ENCODE measurements at regions not wholly inside any gene's neighbourhood (a gene's known extent, or its start where the extent isn't known, plus 50 kb on each side); places are given as distances from the start of the nearest gene placed in this dataset.

DNA sequence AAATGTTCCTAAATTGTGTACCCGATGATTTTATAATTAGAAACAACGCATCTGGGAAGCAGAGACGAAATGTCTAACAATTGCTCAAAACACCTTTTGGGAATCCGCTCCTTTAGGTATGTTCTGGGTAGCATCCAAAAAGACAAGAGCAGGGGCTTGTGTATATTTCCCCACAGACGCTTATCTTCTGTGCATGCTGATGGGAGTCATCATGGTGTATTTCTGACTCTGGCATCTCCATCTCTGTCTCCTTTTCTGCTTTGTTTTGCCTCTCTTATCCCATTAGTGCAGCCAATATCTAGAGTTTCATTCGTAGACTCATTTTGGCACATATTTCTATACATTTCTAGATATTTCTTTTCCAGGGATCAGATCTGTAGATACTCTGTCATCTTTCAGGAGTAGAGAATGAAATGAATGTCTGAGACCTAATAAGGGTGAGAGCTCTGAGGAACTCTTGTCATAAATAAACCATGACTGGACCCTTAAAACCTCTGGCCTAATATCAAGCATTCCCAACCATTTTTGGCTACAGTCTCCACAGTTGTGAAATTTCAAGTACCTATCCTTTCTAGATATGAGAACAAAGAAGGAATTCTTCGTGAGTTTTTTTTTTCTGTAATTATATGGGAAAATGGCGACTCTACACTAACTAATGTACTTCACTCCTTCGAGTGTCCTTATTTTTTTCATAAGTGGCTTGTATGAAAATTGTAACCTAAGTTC lies 508.2 kb downstream of the ACTL7B start:
- H3K36me3 ChIP-seq (ENCODE audit: control insufficient read depth in 5 of 5, insufficient read depth in 5 of 5, low read length in 5 of 5): no peaks in the 10 kb centered on the region
- H3K9me3 ChIP-seq (ENCODE audit: control insufficient read depth in 5 of 5, low read length in 5 of 5): no peaks in the 10 kb centered on the region
- H3K9ac ChIP-seq (ENCODE audit: low read length in 5 of 5): no peak overlapping the region
- no peaks in the 10 kb centered on the region for H3K4me1 ChIP-seq (ENCODE audit: control insufficient read depth in 5 of 5, insufficient read depth in 5 of 5, low read length in 5 of 5)
- H3K27ac ChIP-seq (ENCODE audit: low read depth, low read length): no peak overlapping the region
- no peaks in the 10 kb centered on the region for H3K27me3 ChIP-seq (ENCODE audit: control insufficient read depth in 5 of 5, insufficient read depth in 4 of 5, low read length in 5 of 5)
- no peak overlapping the region for H3K4me3 ChIP-seq (ENCODE audit: low read depth in 1 of 5, low read length in 5 of 5)

DNA sequence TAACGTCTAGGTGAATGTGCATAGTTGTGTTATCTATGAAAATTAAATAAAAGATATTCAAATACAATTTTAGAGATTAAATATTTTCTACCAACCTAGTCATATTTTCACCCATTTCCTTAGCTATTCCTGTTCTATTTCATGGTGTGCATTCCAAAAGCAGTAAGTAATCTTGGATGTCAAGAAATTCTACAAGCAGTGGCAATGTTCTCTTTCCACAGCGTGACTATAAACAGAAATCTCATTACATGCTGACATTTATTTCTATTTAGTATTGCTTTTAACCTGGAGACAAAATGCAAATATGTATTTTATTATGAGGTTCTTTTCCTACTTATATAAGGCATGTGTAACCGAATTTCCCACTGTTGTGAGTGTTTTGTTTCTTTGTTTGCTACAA lies 510.0 kb downstream of the ACTL7B start:
- Histone ChIP-seq H3K27me3 (ENCODE audit: control insufficient read depth in 5 of 5, insufficient read depth in 4 of 5, low read length in 5 of 5) (no peaks in the 10 kb centered on the region), H3K9ac (ENCODE audit: low read length in 5 of 5) (no peak overlapping the region), H3K27ac (ENCODE audit: low read depth, low read length) (no peak overlapping the region), H3K9me3 (ENCODE audit: control insufficient read depth in 5 of 5, low read length in 5 of 5) (no peaks in the 10 kb centered on the region), H3K4me3 (ENCODE audit: low read depth in 1 of 5, low read length in 5 of 5) (no peak overlapping the region), H3K4me1 (ENCODE audit: control insufficient read depth in 5 of 5, insufficient read depth in 5 of 5, low read length in 5 of 5) (no peaks in the 10 kb centered on the region), H3K36me3 (ENCODE audit: control insufficient read depth in 5 of 5, insufficient read depth in 5 of 5, low read length in 5 of 5) (no peaks in the 10 kb centered on the region)

DNA sequence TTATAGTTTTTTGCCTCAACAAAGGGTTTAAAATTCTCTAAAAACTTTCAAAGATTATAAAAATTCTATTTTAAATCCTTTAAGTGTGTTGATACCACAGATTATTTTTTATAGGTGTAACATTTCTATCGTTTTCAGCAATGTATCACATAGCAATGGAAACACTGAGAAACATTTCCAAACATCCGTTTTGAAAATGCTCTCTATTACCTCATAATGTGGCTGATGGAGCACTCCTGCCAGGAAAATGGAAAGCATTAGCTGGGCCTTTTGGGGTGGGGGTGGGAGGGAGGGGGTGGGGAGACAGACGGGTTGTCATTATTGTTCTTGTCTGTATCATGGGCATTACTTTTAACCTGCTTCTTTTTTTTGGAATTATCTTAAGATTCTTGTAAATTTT lies 516.5 kb downstream of the ACTL7B start:
- Histone ChIP-seq H3K4me3 (ENCODE audit: low read depth in 1 of 5, low read length in 5 of 5) (no peak overlapping the region), H3K36me3 (ENCODE audit: control insufficient read depth in 5 of 5, insufficient read depth in 5 of 5, low read length in 5 of 5) (no peaks in the 10 kb centered on the region), H3K27me3 (ENCODE audit: control insufficient read depth in 5 of 5, insufficient read depth in 4 of 5, low read length in 5 of 5) (no peaks in the 10 kb centered on the region), H3K4me1 (ENCODE audit: control insufficient read depth in 5 of 5, insufficient read depth in 5 of 5, low read length in 5 of 5) (no peaks in the 10 kb centered on the region), H3K27ac (ENCODE audit: low read depth, low read length) (no peak overlapping the region), H3K9ac (ENCODE audit: low read length in 5 of 5) (no peak overlapping the region), H3K9me3 (ENCODE audit: control insufficient read depth in 5 of 5, low read length in 5 of 5) (no peaks in the 10 kb centered on the region)

DNA sequence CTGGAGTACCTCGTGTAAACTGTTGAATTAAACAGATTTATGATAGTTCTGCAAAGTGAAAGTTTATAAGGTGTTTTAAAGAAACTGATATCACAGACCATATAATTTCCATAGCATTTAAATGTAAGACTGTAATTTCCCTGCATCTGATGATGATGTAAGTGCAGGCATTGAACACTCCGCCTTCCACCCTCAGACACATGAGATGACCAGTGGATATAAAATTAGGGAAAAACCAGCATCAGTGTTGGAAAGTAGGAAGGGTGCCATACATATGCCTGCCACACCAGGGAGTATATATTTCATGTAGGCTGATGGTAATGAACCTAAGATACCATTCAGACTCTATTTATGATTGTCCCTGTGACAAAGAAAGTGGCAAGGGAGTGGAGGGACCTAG lies 519.2 kb downstream of the ACTL7B start:
- H3K27me3 ChIP-seq (ENCODE audit: control insufficient read depth in 5 of 5, insufficient read depth in 4 of 5, low read length in 5 of 5): no peaks in the 10 kb centered on the region

DNA sequence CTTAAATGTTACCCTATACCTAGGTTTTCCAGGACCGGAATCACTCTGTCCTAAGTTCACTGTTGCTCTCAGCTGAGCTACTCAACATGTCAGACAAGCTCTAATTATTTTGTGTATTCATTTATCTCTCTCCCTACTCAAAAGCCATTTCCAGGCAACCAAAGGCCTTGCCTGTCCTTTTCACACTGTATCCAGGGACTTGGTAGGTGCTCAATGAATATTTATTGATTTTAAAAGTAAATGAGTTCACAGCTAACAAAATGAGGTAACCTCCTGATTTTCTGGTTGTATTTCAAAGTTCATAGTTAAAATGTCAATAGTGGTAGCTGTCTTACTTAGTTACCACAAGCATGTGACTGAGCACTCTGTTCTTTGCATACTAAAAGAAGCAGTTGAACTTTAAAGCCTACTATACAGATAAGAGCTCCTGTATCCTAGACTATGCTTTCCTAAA lies 522.2 kb downstream of the ACTL7B start:
- Histone ChIP-seq H3K9ac (ENCODE audit: low read length in 5 of 5) (no peak overlapping the region), H3K4me1 (ENCODE audit: control insufficient read depth in 5 of 5, insufficient read depth in 5 of 5, low read length in 5 of 5) (no peaks in the 10 kb centered on the region), H3K36me3 (ENCODE audit: control insufficient read depth in 5 of 5, insufficient read depth in 5 of 5, low read length in 5 of 5) (no peaks in the 10 kb centered on the region), H3K27ac (ENCODE audit: low read depth, low read length) (no peak overlapping the region), H3K27me3 (ENCODE audit: control insufficient read depth in 5 of 5, insufficient read depth in 4 of 5, low read length in 5 of 5) (no peaks in the 10 kb centered on the region), H3K9me3 (ENCODE audit: control insufficient read depth in 5 of 5, low read length in 5 of 5) (peaks cover 0 to 5% (median under 1%) of the 10 kb centered on the region in 5 donors), H3K4me3 (ENCODE audit: low read depth in 1 of 5, low read length in 5 of 5) (no peak overlapping the region)

More for the DNA sequence above, 519.2 kb downstream of the ACTL7B start:
- Histone ChIP-seq H3K27ac (ENCODE audit: low read depth, low read length) (no peak overlapping the region), H3K4me3 (ENCODE audit: low read depth in 1 of 5, low read length in 5 of 5) (no peak overlapping the region), H3K9me3 (ENCODE audit: control insufficient read depth in 5 of 5, low read length in 5 of 5) (no peaks in the 10 kb centered on the region), H3K4me1 (ENCODE audit: control insufficient read depth in 5 of 5, insufficient read depth in 5 of 5, low read length in 5 of 5) (no peaks in the 10 kb centered on the region), H3K9ac (ENCODE audit: low read length in 5 of 5) (no peak overlapping the region), H3K36me3 (ENCODE audit: control insufficient read depth in 5 of 5, insufficient read depth in 5 of 5, low read length in 5 of 5) (no peaks in the 10 kb centered on the region)

DNA sequence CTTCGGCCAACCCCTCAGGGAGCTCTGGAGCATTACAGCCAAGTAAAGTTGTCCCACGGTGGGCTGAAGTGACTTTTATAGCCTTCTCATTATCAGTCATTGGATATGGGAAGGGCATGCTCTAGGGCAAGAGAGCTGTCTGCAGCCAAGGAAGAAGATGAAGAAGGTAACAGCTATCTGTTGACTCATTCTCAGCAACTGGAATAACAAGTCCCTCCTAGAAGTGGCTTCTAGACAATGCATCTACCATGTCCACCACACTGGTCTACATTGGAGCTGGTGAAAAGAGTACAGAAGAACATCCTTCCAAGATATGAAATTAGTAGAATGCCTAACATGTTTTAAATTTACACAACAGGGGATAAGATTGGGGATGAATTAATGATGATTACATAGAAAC lies 524.2 kb downstream of the ACTL7B start:
- no peaks in the 10 kb centered on the region for H3K4me1 ChIP-seq (ENCODE audit: control insufficient read depth in 5 of 5, insufficient read depth in 5 of 5, low read length in 5 of 5)
- peaks cover 0 to 22% (median 12%) of the 10 kb centered on the region in 5 donors for H3K9me3 ChIP-seq (ENCODE audit: control insufficient read depth in 5 of 5, low read length in 5 of 5)
- H3K36me3 ChIP-seq (ENCODE audit: control insufficient read depth in 5 of 5, insufficient read depth in 5 of 5, low read length in 5 of 5): no peaks in the 10 kb centered on the region
- H3K4me3 ChIP-seq (ENCODE audit: low read depth in 1 of 5, low read length in 5 of 5): no peak overlapping the region
- no peak overlapping the region for H3K9ac ChIP-seq (ENCODE audit: low read length in 5 of 5)
- no peaks in the 10 kb centered on the region for H3K27me3 ChIP-seq (ENCODE audit: control insufficient read depth in 5 of 5, insufficient read depth in 4 of 5, low read length in 5 of 5)
- H3K27ac ChIP-seq (ENCODE audit: low read depth, low read length): no peak overlapping the region

DNA sequence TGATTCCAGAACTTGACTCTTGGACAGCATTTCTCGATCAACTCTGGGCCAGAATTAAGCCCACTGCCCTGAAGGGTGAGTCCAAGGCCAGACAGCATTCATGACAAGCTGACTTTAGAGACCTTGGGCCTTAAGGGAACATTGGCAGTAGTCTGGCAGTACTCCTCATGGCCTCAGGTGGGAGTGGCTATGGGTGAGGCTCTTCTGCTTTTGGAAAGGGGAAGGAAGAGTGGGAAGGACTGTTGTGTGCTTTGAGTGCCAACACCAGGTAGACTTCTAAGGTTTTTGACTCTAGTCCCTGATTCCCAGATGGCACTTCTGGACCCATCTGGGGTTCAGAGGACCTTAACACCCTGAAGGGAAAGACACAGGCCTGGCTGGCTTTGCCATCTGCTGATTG lies 530.4 kb downstream of the ACTL7B start:
- H3K4me1 ChIP-seq (ENCODE audit: control insufficient read depth in 5 of 5, insufficient read depth in 5 of 5, low read length in 5 of 5): no peaks in the 10 kb centered on the region

DNA sequence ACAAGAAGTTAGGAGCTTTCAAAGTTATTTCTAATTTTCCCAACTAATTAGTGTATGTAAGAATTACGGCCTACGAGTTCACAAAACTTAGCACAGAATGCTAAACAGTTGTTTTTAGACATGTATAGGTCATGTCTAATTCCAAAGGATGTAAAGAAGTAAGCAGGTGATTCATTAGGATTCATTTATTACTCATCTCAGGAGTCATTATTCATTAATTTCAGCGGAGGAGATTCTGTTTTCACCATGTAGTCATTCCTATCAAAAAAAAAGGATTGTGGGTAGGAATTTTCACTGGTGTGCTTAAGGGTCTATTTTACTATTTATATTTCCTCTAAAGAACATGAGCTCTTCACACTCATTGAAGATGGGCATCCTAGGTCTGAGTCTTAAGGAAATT lies 532.2 kb downstream of the ACTL7B start:
- Histone ChIP-seq H3K4me1 (ENCODE audit: control insufficient read depth in 5 of 5, insufficient read depth in 5 of 5, low read length in 5 of 5) (no peaks in the 10 kb centered on the region), H3K9ac (ENCODE audit: low read length in 5 of 5) (no peak overlapping the region), H3K9me3 (ENCODE audit: control insufficient read depth in 5 of 5, low read length in 5 of 5) (peaks cover 0 to 21% (median 16%) of the 10 kb centered on the region in 5 donors), H3K36me3 (ENCODE audit: control insufficient read depth in 5 of 5, insufficient read depth in 5 of 5, low read length in 5 of 5) (no peaks in the 10 kb centered on the region), H3K27me3 (ENCODE audit: control insufficient read depth in 5 of 5, insufficient read depth in 4 of 5, low read length in 5 of 5) (no peaks in the 10 kb centered on the region), H3K27ac (ENCODE audit: low read depth, low read length) (no peak overlapping the region), H3K4me3 (ENCODE audit: low read depth in 1 of 5, low read length in 5 of 5) (no peak overlapping the region)

More for the DNA sequence above, 530.4 kb downstream of the ACTL7B start:
- Histone ChIP-seq H3K27me3 (ENCODE audit: control insufficient read depth in 5 of 5, insufficient read depth in 4 of 5, low read length in 5 of 5) (no peaks in the 10 kb centered on the region), H3K9ac (ENCODE audit: low read length in 5 of 5) (no peak overlapping the region), H3K4me3 (ENCODE audit: low read depth in 1 of 5, low read length in 5 of 5) (no peak overlapping the region), H3K9me3 (ENCODE audit: control insufficient read depth in 5 of 5, low read length in 5 of 5) (peaks cover 0 to 23% (median 16%) of the 10 kb centered on the region in 5 donors), H3K36me3 (ENCODE audit: control insufficient read depth in 5 of 5, insufficient read depth in 5 of 5, low read length in 5 of 5) (no peaks in the 10 kb centered on the region), H3K27ac (ENCODE audit: low read depth, low read length) (no peak overlapping the region)

DNA sequence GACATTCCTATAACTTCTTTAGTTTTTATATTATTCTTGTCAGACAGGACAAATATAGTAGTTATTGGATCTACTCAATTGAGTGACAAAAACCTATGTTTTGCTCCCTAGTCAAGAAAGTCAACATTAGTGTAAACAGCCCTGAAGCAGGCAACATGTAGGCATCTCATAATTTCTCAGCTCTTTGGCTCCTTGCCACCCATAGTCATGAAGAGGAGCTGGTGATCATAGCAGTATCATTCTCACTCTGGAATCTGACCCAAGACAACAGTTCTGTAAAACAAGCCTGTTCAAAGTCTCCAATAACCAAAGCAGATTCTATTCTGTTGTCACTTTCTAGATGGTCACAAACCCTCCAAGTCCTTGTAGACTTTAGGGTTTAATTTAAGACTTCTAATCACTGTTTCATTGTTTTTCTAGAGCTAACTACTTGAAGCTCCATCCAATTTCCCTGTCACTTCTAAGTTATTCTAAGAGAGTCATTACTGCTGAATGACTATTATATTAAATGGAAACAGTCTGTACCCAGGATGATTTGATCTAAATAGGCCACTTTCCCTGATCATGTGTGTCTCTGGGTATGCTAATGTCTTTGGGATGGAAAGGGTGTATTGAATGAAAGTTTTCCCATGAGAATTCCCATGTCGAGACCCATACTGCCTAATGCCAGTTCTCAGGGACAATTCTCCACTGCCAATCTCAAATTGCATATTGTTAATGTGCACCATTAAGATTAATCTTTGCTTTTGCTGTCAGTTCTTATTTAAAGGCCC lies 533.3 kb downstream of the ACTL7B start:
- Histone ChIP-seq H3K27ac (ENCODE audit: low read depth, low read length) (no peak overlapping the region), H3K27me3 (ENCODE audit: control insufficient read depth in 5 of 5, insufficient read depth in 4 of 5, low read length in 5 of 5) (no peaks in the 10 kb centered on the region), H3K9me3 (ENCODE audit: control insufficient read depth in 5 of 5, low read length in 5 of 5) (peaks cover 0 to 11% (median 5%) of the 10 kb centered on the region in 5 donors), H3K9ac (ENCODE audit: low read length in 5 of 5) (no peak overlapping the region), H3K4me3 (ENCODE audit: low read depth in 1 of 5, low read length in 5 of 5) (no peak overlapping the region), H3K4me1 (ENCODE audit: control insufficient read depth in 5 of 5, insufficient read depth in 5 of 5, low read length in 5 of 5) (no peaks in the 10 kb centered on the region), H3K36me3 (ENCODE audit: control insufficient read depth in 5 of 5, insufficient read depth in 5 of 5, low read length in 5 of 5) (no peaks in the 10 kb centered on the region)

DNA sequence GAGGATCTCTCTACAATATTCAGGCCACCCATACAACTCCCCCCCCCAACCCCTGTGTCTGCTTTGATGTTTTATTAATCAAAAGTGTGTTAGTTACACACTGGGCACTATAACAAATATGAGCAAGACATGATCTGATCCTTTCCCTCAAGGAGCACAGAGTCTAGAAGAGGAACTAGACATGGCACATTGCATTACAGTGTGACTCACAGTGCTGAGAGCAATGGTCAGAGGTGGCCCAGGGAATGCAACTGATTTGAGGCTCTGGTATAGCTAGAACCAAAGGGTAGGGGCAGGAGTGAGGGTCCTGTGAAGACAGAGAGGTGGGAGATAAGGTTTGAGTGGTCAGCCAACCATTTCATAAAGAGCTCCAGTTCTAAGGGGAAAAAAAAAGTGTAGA lies 539.2 kb downstream of the ACTL7B start:
- Histone ChIP-seq H3K9me3 (ENCODE audit: control insufficient read depth in 5 of 5, low read length in 5 of 5) (no peaks in the 10 kb centered on the region), H3K9ac (ENCODE audit: low read length in 5 of 5) (no peak overlapping the region), H3K4me1 (ENCODE audit: control insufficient read depth in 5 of 5, insufficient read depth in 5 of 5, low read length in 5 of 5) (no peaks in the 10 kb centered on the region), H3K27me3 (ENCODE audit: control insufficient read depth in 5 of 5, insufficient read depth in 4 of 5, low read length in 5 of 5) (no peaks in the 10 kb centered on the region), H3K27ac (ENCODE audit: low read depth, low read length) (no peak overlapping the region), H3K36me3 (ENCODE audit: control insufficient read depth in 5 of 5, insufficient read depth in 5 of 5, low read length in 5 of 5) (no peaks in the 10 kb centered on the region), H3K4me3 (ENCODE audit: low read depth in 1 of 5, low read length in 5 of 5) (no peak overlapping the region)

All from subcutaneous abdominal adipose tissue (tissue), 5 donors.